GM21737 (cell line): ENCODE measurements at regions not wholly inside any gene's neighbourhood (a gene's known extent, or its start where the extent isn't known, plus 50 kb on each side); places are given as distances from the start of the nearest gene placed in this dataset.
"Not testable (repeated sequence)": the region's sequence is repeated elsewhere in the genome, so short reads cannot be mapped to it uniquely, and the experiment has no call there.

Source experiments
- ATAC-seq: cut with Tn5 transposase; IDR thresholded peaks from one replicate; pipeline ENCODE4 v1.9.1; 2021; ENCODE audit warnings: mild to moderate bottlenecking, moderate library complexity; ENCODE audit not compliant: unreplicated experiment

DNA sequence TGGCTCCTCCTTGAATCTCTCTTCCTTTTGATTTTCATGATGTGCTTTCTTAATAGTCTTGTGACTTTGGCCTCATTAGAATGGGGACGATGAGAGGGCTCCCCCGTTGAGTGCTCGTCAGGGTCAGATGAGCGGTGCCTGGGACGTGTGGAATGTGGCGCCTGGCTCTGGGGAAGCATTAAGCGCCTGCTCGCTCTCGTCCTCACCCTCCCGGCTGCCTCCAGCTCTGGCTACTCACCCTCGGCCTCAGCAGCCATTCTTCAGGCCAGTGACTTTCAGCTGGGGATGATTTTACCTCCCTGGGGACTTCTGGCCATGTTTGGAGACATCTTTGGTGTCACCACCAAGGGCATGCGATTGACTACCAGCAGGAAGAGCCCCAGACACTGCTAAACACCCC, 69.7 kb downstream of the RPS6KA4 start:
- no peak for ATAC-seq

DNA sequence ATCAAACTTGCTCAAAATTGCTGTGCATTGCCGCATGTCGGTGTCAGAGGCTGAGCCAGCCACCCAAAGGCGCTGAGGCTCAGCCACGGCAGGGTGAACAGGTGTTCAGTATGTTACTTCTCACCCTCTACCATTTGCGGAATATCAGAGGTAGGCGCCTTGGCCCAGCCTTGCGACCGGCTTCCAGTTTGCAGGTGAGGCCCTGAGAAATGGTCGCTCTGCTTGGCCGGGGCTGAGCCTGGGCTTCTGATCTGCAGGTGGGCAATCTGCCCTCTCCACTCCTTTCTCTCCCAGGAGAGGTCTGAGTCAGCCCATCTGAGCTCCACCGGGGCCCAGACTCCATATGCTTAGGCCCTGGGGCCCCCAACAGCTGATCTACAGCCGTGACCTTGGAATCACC, 71.0 kb downstream of the RPS6KA4 start:
- no peak for ATAC-seq

DNA sequence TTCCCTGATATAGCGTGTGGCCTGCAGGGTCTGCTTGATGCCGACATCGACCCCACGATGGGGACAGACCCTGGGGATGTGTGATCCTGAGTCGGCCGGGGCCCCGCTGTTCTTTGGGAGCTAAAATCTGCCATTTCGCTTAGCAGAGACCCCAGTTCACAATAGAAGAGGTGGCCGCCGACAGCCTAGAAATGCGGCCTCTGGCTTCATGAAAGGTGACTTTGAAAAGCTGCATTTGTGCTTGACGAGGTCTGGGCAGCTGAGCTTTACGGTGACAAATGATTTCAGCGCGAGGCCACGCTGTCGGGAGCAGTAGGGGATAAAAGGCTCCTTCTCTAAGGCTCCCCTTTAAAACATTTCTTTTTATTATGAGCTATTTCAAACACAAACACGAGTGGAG, 71.7 kb downstream of the RPS6KA4 start:
- ATAC-seq, result no peak

DNA sequence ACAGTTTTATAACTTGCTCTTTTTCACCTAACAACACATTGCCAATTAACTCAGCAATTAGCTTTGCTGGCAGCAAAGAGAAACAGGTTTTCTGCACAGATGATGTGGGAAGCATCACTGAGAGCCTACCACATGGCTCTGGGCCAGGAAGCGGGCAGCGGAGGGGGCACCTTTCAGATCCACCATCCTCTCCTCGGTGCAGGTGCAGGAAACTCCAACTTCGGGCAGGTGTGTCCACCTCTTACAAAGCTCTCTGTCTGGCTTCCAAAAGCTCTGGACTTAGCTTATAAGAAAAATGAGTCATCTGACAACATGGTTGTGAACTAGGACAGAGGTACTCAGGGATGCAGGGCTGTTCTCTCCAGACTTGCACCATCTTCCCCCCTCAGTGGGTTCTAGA, 77.0 kb downstream of the RPS6KA4 start:
- no peak for ATAC-seq

DNA sequence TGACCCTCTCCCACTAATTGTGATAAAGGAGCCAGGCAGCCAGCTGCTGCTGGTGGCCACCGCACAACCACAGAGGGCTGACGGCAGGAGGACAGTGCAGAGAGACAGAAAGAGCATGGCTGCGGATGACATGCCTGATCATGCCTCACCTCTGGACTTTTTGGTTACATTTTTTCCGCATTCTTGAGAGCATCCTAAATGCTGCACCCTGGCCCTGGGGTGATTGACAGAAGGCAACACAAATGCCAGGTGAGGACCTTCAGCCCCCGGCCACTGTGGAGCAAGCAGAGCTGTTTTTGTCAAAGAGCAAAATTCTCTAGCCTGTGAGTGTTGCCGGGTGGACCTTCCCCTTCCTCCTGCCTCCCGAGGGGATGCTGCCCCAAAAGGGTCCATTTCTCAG, 78.5 kb downstream of the RPS6KA4 start:
- ATAC-seq, result no peak

DNA sequence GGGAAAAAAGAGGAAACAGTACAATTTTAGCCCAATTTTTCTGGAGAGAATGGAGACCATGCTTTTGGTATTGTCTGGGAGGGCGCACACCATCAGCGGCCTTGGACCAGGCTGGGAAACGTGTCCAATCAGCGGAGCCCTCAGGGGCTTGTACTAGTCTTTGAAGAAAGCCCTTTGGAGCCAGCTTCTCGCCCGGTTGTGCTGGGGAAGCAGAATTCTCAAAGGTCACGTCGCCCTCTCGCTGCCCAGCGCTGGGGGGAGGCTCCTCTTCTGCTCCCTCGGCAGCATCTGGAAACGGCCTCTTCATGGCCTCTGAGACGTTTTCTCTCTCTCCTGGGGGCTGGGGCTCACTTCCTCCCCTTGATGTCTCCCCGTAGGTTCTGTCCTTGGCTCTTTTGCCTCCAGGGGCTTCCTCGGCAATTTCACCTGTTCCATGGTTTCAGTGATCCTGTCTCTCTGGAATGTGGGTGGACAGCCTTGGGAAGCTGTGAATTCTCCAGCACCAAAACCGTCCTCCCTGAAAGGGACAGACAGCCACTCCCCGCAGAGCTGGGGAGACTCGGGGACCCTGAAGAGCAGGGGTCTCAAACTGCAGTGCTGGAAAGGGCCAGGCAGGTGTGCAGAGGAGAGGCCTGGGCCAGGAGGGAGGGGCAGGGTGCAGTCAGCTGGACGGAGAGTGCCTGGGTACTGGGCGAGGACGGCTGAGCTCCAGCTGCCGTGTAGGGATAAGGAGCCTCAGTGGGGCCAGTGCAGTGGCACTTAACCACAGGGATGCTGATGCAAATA, 80.2 kb downstream of the RPS6KA4 start:
- no peak for ATAC-seq

DNA sequence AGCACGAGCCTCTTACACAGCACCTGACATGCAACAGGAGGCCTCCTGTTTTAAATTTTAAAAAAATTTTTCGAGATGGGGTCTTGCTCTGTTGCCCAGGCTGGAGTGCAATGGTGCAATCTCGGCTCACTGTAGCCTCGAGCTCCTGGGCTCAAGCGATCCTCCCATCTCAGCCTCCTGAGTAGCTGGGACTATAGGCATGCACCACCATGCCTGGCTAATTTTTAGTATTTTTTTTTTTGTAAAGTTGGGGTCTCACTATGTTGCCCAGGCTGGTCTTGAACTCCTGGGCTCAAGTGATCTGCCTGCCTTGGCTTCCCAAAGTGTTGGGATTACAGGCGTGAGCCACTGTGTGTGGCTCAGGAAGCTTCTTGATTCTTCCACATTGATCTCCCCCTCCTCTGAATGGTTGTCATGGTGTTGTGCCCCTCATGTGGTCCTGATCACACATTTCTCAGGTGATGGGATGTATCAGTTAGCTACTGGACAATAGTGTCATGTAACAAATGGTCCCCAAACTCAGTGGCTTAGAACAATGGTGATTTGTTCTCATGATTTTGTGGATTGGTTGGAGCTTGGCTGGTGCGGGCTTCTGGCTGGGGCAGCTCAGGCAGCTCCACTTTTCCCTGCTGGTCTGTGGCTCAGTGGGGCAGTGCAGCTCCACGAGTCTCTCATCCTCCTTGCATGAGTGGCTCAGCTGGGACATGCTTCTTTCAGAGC, 81.0 kb downstream of the RPS6KA4 start:
- ATAC-seq, result not testable (repeated sequence)

DNA sequence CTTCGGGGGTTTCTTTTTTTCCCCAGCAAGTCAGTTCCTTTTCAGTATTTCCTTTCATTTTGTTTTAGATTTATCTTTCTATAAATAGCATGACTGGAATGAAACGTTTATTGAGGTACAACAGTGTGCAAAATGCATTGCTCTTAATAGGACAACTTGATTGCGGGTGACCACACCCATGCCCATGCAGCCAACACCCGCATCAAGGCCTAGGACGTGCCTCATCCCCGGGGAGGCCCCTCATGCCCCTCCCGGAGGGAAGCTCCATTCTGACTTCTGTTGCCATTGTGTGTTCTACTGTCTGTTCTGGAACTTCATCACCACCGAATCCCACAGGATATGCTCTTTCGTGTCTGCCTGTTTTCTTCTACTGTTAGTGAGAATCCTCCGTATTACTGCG, 82.2 kb downstream of the RPS6KA4 start:
- ATAC-seq, result no peak

DNA sequence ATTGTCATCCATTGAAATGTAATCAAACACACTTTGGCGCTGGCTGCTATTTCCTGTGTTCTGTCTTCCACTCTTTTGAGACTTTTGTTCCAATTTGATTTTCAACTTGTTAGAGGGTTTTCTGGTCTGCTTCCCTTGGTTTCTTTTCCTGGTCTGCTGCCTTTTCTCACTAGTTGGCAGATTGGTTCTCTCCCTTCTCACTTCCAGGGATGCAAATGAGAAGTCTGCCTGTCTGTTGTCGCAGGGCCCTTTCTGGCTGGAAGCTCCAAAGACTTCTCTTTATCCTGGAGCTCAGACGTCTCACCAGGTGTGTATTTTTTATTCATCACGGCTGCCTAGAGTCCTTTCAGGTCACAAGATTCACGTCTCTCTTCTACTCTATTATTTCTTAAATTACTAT, 84.0 kb downstream of the RPS6KA4 start:
- no peak for ATAC-seq

DNA sequence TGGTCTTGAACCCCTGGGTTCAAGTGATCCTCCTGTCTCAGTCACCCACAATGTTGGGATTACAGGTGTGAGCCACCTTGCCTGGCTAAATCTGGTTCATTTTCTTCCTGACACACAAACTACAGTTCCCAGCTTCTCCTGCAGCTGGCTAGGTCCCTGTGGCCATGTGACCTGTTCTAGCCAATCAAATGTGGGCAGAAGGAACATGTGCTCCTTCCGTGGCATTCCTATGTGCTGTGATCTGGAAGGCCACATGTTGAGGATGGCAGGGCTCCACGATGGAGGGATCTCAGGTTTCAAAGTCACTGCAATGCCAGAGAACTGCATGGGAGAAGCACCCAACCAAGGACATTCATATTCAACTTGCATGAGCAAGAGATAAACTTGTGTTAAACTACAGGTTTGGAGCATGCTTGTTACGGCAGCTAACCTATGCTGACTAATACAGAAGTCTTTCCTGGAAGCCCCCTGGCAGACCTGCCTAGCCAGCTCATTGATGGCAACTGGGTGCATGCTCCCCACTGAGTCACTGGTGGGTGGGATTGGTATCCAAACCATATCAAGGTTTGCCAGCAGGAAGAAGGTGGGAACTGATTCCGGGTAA, 86.0 kb downstream of the RPS6KA4 start:
- no peak for ATAC-seq

DNA sequence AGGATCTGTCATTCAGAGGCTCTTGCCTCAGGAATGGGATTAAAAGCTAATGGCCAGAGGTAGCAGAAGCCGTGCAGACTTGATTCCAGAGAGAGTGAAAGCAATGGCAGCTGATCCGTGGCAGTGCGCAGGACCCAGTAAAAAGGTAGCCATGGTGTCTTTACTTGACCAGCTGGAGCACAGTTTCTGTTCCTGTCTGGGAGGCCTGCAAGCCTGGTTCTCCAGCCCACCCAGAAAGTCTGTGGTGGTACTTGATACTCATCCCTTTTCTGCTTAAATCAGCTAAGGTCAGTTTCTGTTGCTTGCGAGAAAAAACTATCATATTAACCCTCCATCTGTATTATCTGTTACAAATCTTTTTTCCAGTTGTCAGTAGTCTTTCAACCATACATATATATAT, 86.7 kb downstream of the RPS6KA4 start:
- no peak for ATAC-seq

DNA sequence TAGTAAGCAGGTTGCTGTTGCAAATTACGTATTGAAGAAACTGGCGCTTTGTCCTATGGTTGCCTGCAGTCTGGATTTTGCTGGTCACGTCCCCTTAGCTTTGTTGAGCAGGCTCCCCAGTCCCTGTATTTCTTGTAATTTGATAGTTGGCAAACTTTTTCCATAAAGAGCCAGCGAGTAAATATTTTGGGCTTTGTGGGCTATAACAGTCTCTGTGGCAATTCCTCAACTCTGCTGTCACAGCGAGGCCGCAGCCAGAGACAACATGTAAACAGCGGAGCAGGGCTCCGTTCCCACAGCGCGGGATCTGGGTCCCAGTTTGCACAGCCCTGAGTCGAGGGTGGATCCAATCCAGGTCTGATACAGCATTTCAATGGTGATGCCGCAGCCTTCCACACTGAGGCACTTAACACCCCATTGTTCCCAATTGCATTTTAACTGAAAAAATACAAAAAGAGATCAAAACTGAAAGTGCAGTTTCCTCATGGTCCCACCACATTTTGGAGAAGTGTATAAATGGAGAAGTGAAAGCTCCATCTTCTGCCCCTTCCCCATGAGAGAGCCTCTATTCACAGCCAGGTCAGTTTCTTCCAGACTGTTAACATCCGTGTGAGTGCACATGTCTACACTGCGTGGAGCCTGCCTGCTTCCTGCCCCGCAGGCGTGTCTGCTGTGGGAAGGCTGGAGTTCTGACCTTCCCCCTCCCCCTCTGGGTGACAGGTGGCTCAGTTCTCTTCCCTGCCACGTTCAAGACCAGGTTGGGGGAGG, 89.1 kb downstream of the RPS6KA4 start:
- no peak for ATAC-seq

DNA sequence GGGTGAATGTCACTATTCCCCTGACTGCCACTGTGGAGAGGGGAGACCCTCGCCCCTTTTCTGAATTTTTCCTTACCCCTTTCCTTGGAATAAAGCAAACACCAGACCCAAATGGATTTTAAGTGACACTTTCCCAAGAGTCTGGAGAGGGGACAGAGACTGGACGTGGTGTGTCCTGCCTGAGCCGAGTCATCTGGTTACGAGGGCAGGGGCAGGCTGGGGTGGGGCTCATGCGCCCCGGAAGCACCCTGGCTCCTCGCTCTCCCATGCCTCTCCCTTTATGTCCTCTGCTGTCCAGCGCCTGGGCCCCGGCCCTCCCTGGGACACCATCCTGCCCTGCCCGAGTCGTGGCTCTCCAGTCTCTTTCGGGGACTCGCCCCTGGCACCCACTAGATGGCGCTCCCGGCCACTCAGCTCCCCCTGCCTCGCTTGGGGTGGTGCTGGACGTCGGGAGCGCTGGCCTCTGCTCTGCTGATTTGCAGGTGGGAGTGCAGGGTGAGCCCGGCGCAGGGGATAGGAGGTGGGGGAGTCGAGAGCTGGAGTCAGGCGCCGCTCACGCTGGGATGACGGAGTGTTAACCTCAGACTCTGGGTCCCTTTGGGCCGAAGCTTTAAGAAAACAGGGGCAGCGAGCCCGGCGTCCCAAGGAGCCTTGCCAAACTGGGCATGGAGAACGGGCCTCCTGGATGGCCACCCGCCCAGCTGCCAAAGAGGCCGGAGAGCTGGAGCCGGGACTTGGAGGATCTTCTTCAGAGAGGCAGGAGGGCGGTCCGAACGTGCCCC, 89.8 kb downstream of the RPS6KA4 start:
- peak; percentile 59 for ATAC-seq

DNA sequence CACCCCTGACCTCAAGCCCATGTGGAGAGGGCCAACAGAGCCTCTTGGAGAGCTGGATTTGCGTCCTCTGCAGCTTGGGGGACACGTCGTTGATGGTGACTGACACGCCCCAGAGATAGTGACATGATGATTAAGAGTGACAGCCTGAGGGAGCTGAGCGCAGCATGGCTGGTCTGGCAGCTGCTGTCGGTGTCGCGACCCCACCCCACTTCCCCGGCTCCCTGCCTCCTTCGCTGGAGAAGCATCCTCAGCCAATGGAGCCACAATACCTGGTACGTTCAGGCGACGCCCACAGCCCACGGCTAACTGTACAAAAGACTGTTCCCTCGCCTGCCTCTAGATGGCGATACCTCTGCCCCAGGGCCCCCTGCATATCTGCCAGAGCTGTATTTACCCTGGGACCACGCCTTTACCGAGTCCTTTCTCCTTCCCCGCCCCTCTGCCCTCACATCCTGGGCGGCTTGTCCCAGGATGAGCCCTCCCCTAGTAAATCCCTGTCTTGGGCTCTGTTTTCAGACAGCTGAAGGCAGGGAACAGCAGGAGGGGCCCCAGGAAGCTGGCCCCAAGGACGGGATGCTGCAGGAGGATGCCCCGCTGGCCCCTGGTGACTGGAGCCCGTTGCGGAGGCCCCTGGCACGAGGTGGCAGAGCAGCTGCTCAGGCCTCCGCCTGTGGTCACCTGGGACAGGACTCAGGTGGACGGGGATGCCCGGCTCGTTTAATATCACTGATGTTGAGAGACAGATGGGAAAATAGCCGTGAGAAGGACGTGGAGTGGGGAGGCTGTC, 90.6 kb downstream of the RPS6KA4 start:
- ATAC-seq, result no peak

DNA sequence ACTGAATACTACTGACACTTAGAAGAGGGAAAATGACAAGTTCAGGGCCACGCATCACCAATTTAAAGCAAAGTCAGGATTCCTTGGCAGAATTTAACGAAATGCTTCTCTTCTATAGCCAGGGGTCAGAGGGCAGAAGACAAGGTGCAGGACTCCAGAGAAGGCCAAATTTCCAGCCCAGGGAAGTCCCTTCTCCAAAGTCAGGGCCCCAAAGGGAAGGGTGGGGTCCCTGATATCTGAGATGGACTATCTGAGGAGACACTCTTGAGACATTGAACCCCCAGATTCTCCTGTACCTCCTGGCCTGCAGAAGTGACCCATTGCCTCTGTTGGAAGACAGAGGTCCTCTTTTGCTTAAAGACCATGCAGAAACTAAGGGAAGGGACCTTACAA, 91.2 kb downstream of the RPS6KA4 start:
- ATAC-seq, result no peak

DNA sequence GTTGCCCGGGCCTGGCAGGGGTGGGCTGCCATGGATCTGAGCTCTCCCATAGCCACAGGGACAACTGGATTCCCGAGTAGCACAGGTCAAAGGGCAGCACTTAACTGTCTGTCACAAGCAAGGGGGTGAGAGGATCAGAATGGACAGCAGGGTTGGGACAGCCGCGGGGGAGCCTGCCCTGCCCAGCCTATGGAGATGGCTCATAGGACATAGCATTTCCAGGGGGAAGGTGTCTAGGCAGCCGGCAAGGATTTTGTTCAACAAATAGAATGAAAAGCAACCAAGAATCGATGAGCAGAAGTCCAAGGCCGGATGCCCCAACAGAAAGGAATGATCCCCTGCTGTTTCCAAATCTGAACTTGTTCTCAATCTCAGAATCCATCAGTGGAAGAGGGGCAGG, 92.9 kb downstream of the RPS6KA4 start:
- ATAC-seq, result no peak

DNA sequence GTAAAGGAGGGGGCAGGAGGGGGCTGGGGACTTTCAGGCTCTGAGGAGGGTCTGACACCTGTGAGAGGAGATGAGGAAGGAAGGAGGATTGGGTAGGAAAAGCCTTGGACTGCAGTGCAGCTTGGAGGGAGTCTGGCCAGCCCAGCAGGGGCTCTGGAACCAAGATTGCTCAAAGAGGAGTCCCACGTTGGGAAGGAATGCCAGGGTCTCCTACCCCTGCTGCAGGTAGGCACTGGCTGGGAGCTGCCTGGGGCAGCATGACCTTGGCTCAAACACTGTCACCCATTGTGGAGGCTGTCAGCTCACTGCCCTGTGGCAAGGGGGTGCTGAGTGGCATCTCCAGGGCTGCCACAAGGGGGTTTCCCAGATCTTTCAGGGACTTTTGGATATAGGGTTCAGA, 94.5 kb downstream of the RPS6KA4 start:
- ATAC-seq, result no peak

DNA sequence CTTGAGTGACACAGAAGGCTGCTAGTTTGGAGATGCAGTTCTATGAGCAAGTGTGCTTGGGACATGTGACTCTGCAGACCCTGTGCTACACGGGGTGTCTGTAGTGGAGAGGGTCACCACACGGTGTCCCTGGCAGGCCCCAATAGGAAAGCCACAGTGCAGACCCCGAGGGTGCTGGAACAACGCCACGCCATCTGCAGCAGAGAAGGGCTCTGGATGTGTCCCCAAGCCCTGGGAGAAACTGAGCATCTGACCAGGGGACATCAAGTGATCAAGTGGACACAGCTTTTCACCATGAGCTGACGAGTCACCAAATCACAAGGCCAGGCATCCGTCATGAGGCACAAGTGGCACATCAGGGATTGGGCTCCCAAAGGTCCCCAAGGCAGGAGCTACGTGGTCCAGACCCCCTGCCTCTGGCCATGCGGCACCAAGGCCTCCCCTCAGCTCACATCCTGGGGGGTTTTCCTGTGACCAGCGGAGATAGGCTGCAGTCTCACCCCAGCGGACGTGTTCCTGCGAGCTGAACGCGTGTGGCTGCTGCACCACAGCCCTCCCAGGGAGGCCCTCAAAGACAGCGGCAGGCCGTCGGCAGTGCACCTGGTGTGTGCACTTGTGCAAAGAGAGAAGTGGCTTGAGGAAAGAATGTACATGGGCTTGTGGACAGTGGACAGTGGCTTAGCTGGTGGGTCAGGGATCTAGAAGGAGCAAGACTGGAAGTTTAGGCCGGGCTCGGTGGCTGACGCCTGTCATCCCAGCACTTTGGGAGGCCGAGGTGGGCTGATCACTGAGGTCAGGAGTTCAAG, 96.7 kb downstream of the RPS6KA4 start:
- no peak for ATAC-seq
